HCT116 (cell line): ENCODE measurements at regions not wholly inside any gene's neighbourhood (a gene's known extent, or its start where the extent isn't known, plus 50 kb on each side); places are given as distances from the start of the nearest gene placed in this dataset.

Experiments used
- ATAC-seq: fragments of 200-7000 bp; cut with Tn5 transposase; 2 replicates; pipeline ENCODE4 v1.9.1; 2020; ENCODE audit warnings: mild to moderate bottlenecking, moderate library complexity
- BruUV-seq: library from RNA; stranded (reverse); fragments of 400-500 nt; replicated peaks from 2 replicates; lab custom pipeline; 2021; lab: Mats Ljungman, UMichigan
- CTCF ChIA-PET: fragments of 300-600 bp; sonication (Branson Sonifier 250); formaldehyde crosslinking; loops from one replicate; lab custom pipeline; 2021; ENCODE audit warnings: antibody characterized with exemption; lab: Charles Lee
- POLR2A ChIA-PET: fragments of 300-600, 350-600 bp; sonication (Branson Sonifier 250); formaldehyde crosslinking; loops from one replicate; lab custom pipeline; 2021; ENCODE audit warnings: antibody characterized with exemption; lab: Charles Lee
- RAD21 ChIA-PET, 2 experiments: fragments of 300-600 bp; sonication (Branson Sonifier 250); formaldehyde crosslinking; loops; one replicate each; lab custom pipeline; 2023; ENCODE audit warnings: low total read pairs in 2 of 2; ENCODE audit not compliant: uncharacterized antibody in 2 of 2, unreplicated experiment in 2 of 2, low non-redundant PET in 1 of 2; lab: Charles Lee
- DNase-seq: peaks from one replicate; pipeline ENCODE4 v3.0.0-alpha.2; 2010; ENCODE audit warnings: low read depth, low spot score
- H2AFZ ChIP-seq: fragments of 200-600 bp; shearing (Covaris generic), sonication (generic); 2 replicates; pipeline ENCODE4 v1.6.1; 2017; ENCODE audit warnings: low read depth, mixed run types, mixed read lengths, antibody characterized with exemption, low read length; ENCODE audit not compliant: poor library complexity, severe bottlenecking
- H3K27ac ChIP-seq: 2 replicates; pipeline ENCODE4 v1.5.1; 2012; ENCODE audit warnings: low read depth, low read length
- H3K27me3 ChIP-seq: fragments of 200-600 bp; sonication (generic); 2 replicates; pipeline ENCODE4 v1.6.1; 2016; ENCODE audit warnings: mixed run types, low read length, mixed read lengths; ENCODE audit not compliant: insufficient read depth
- H3K36me3 ChIP-seq, 2 experiments: fragments of 200-500 bp in 1 of 2; fragments of 200-600 bp in 1 of 2; sonication (Bioruptor generic) in 1 of 2; sonication (generic) in 1 of 2; 2 replicates each; pipeline versions ENCODE4 v1.5.1 to v1.6.1; 2014 to 2016; ENCODE audit warnings: low read length in 2 of 2, inconsistent platforms in 1 of 2, mixed read lengths in 1 of 2, mixed run types in 1 of 2; ENCODE audit not compliant: insufficient read depth in 2 of 2, control insufficient read depth in 1 of 2
- H3K4me1 ChIP-seq, 2 experiments: fragments of 200-600 bp in 1 of 2; sonication (generic) in 1 of 2; 2 replicates each; pipeline versions ENCODE4 v1.5.1 to v1.6.1; 2012 to 2017; ENCODE audit warnings: low read length in 2 of 2, inconsistent platforms in 1 of 2, mild to moderate bottlenecking in 1 of 2, mixed read lengths in 1 of 2, mixed run types in 1 of 2, moderate library complexity in 1 of 2; ENCODE audit not compliant: insufficient read depth in 2 of 2, control insufficient read depth in 1 of 2
- H3K4me2 ChIP-seq: fragments of 200-600 bp; sonication (generic); 2 replicates; pipeline ENCODE4 v1.6.1; 2017; ENCODE audit warnings: mixed run types, low read length, mixed read lengths
- H3K4me3 ChIP-seq, 2 experiments: fragments of 200-600 bp in 1 of 2; sonication (generic) in 1 of 2; replicated peaks in 1 of 2; 2 replicates each; pipeline ENCODE4 v1.5.1; 2011 to 2016; ENCODE audit warnings: low read length in 2 of 2, control low read depth in 1 of 2, low read depth in 1 of 2, mild to moderate bottlenecking in 1 of 2, mixed read lengths in 1 of 2, mixed run types in 1 of 2
- H3K79me2 ChIP-seq: fragments of 200-600 bp; sonication (generic); 2 replicates; pipeline ENCODE4 v1.6.1; 2017; ENCODE audit warnings: mild to moderate bottlenecking, mixed run types, low read length, moderate library complexity, mixed read lengths; ENCODE audit not compliant: insufficient read depth
- H3K9ac ChIP-seq: fragments of 200-600 bp; sonication (generic); 2 replicates; pipeline ENCODE4 v1.6.1; 2016; ENCODE audit warnings: low read length, mixed read lengths
- H3K9me2 ChIP-seq: fragments of 200-600 bp; sonication (generic), shearing (Covaris generic); 2 replicates; pipeline ENCODE4 v1.6.1; 2017; ENCODE audit warnings: mixed run types, mild to moderate bottlenecking, moderate library complexity; ENCODE audit not compliant: insufficient read depth
- H3K9me3 ChIP-seq, 2 experiments: fragments of 200-500 bp in 1 of 2; fragments of 200-600 bp in 1 of 2; sonication (Bioruptor generic) in 1 of 2; sonication (generic) in 1 of 2; 2 replicates each; pipeline ENCODE4 v1.6.1; 2014 to 2017; ENCODE audit warnings: low read length in 2 of 2, mixed read lengths in 2 of 2, inconsistent platforms in 1 of 2, low read depth in 1 of 2, mild to moderate bottlenecking in 1 of 2, mixed run types in 1 of 2, moderate library complexity in 1 of 2; ENCODE audit not compliant: control insufficient read depth in 1 of 2, insufficient read depth in 1 of 2
- H4K20me1 ChIP-seq: fragments of 200-600 bp; sonication (generic), shearing (Covaris generic); 2 replicates; pipeline ENCODE4 v1.6.1; 2017; ENCODE audit warnings: mixed run types, mild to moderate bottlenecking, moderate library complexity; ENCODE audit not compliant: insufficient read depth
- CBX3 ChIP-seq: IDR thresholded peaks from 2 replicates; pipeline ENCODE4 v1.6.1; 2012; ENCODE audit warnings: low read depth
- CTCF ChIP-seq, 3 experiments: fragments of 200-600 bp in 1 of 3; sonication (generic) in 1 of 3; IDR thresholded peaks in 2 of 3; conservative IDR thresholded peaks in 1 of 3; 2 replicates each; pipeline ENCODE4 v1.5.1; 2012 to 2017; ENCODE audit warnings: low read depth in 2 of 3, low read length in 2 of 3, antibody characterized with exemption in 1 of 3, borderline replicate concordance in 1 of 3, control low read depth in 1 of 3, mild to moderate bottlenecking in 1 of 3, mixed read lengths in 1 of 3, mixed run types in 1 of 3, moderate library complexity in 1 of 3; ENCODE audit not compliant: insufficient read depth in 1 of 3
- ELF1 ChIP-seq: IDR thresholded peaks from 2 replicates; pipeline ENCODE4 v1.6.1; 2012; ENCODE audit warnings: low read depth, borderline replicate concordance
- EZH2phosphoT487 ChIP-seq: fragments of 200-600 bp; IDR thresholded peaks from 2 replicates; pipeline ENCODE4 v1.6.1; 2018; ENCODE audit warnings: antibody characterized with exemption, borderline replicate concordance
- JUND ChIP-seq: IDR thresholded peaks from 2 replicates; pipeline ENCODE4 v1.6.1; 2012
- MAX ChIP-seq: IDR thresholded peaks from 2 replicates; pipeline ENCODE4 v1.6.1; 2012
- POLR2A ChIP-seq: IDR thresholded peaks from 2 replicates; pipeline ENCODE4 v1.7.0; 2011; ENCODE audit warnings: borderline replicate concordance; ENCODE audit not compliant: insufficient read depth, insufficient read length; ENCODE audit errors: extremely low read depth
- POLR2AphosphoS5 ChIP-seq: IDR thresholded peaks from 2 replicates; pipeline ENCODE4 v1.6.1; 2011; ENCODE audit warnings: mild to moderate bottlenecking, low read depth, low read length, moderate library complexity
- SP1 ChIP-seq: IDR thresholded peaks from 2 replicates; pipeline ENCODE4 v1.6.1; 2012; ENCODE audit warnings: low read depth
- SRF ChIP-seq: IDR thresholded peaks from 2 replicates; pipeline ENCODE4 v1.6.1; 2012; ENCODE audit warnings: low read depth
- TCF7L2 ChIP-seq: IDR thresholded peaks from 2 replicates; pipeline ENCODE4 v1.7.0; 2011; ENCODE audit warnings: borderline replicate concordance, inconsistent platforms; ENCODE audit not compliant: insufficient read depth, insufficient read length; ENCODE audit errors: extremely low read depth
- YY1 ChIP-seq: IDR thresholded peaks from 2 replicates; pipeline ENCODE4 v1.6.1; 2011; ENCODE audit warnings: low read length, low read depth, moderate library complexity, mild to moderate bottlenecking; ENCODE audit not compliant: insufficient replicate concordance; ENCODE audit errors: extremely low read depth
- ZBTB33 ChIP-seq: IDR thresholded peaks from 2 replicates; pipeline ENCODE4 v1.6.1; 2011; ENCODE audit warnings: mild to moderate bottlenecking, low read length, moderate library complexity; ENCODE audit not compliant: insufficient replicate concordance; ENCODE audit errors: extremely low read depth
- ZFX ChIP-seq: fragments of 450-650 bp; IDR thresholded peaks from 2 replicates; pipeline ENCODE4 v1.6.1; 2017
- intact Hi-C: fragments of 100-400 bp; cut with micrococcal nuclease; formaldehyde crosslinking; loops from 2 replicates; pipeline ENCODE4 v1.10.0; 2022

- Histone ChIP-seq H3K4me3 (no peak overlapping the region), H3K9me2 (0 out of 2 replicates have a peak, but pooled peaks cover 2% of the 10 kb centered on the region), H3K36me3 (no peaks in the 10 kb centered on the region), H2AFZ (no peak overlapping the region), H3K79me2 (no peaks in the 10 kb centered on the region), H3K27me3 (no peaks in the 10 kb centered on the region), H3K27ac (no peak overlapping the region), H3K4me2 (no peak overlapping the region), H3K4me1 (no peaks in the 10 kb centered on the region), H4K20me1 (no peaks in the 10 kb centered on the region), H3K9me3 (no peaks in the 10 kb centered on the region), H3K9ac (no peak overlapping the region)
- no TSS peak for BruUV-seq
- ChIA-PET POLR2A (no interaction called here), CTCF (no interaction called here), RAD21 (no interaction called here)
- no peak for ATAC-seq
- TF ChIP-seq POLR2AphosphoS5 (no peak), EZH2phosphoT487 (no peak), ZBTB33 (no peak), POLR2A (no peak), CTCF (IDR thresholded peaks at IDR 0.05 in 2 of 3, conservative IDR thresholded peaks at IDR 0.05 in 1 of 3; ENCODE audit: borderline replicate concordance in 1 of 3, insufficient read depth in 1 of 3, low read depth in 2 of 3, low read length in 2 of 3) (no peak), ZFX (no peak), JUND (no peak), MAX (no peak), SP1 (no peak), YY1 (no peak), ELF1 (no peak), CBX3 (no peak), TCF7L2 (no peak), SRF (no peak)
- DNase-seq = no peak
- intact Hi-C loops = no loop called here
These were observed 231.3 kb upstream of the TET2 start for GRCh38 chr4:104915373-104915772.
